ENCODE measurements at regions not wholly inside any gene's neighbourhood (a gene's known extent, or its start where the extent isn't known, plus 50 kb on each side); places are given as distances from the start of the nearest gene placed in this dataset.

DNA sequence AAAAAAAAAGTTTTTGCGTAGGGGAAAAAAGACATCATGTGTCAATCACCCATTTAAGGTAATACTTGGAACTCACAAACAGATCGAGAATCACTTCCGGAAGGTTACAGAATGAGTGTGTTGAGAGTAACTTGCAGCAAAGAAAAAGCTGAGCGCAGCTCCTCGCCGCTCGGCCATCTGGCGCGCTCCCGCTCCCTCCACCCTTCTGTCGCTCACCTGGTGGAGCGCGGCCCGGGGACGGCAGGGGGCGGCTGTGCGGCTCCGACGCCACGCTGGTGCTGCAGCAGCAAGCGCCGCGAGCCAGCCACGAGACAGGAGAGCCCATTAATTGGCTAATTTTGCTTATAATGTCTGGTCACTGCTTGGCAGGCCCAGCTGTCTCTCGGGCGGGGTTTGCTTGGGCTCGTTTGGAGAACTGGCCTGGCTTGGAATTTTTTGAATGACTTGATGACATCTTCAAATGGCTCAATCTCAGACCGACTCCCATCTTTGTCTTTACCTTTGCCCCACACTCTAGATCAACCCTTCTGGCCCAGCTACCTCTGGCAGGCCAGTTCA is 601.8 kb downstream of the CCDC171 start:
- DNase-seq (ENCODE audit: low read depth): peak; percentile 31
- TF ChIP-seq, protein P1, sequence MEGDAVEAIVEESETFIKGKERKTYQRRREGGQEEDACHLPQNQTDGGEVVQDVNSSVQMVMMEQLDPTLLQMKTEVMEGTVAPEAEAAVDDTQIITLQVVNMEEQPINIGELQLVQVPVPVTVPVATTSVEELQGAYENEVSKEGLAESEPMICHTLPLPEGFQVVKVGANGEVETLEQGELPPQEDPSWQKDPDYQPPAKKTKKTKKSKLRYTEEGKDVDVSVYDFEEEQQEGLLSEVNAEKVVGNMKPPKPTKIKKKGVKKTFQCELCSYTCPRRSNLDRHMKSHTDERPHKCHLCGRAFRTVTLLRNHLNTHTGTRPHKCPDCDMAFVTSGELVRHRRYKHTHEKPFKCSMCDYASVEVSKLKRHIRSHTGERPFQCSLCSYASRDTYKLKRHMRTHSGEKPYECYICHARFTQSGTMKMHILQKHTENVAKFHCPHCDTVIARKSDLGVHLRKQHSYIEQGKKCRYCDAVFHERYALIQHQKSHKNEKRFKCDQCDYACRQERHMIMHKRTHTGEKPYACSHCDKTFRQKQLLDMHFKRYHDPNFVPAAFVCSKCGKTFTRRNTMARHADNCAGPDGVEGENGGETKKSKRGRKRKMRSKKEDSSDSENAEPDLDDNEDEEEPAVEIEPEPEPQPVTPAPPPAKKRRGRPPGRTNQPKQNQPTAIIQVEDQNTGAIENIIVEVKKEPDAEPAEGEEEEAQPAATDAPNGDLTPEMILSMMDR (IDR thresholded peaks at IDR 0.05; ENCODE audit: low read length, missing control alignments): peak; percentile 16
- H3K4me3 ChIP-seq (replicated peaks; ENCODE audit: low read depth, low read length): peak overlapping the region; percentile 10

DNA sequence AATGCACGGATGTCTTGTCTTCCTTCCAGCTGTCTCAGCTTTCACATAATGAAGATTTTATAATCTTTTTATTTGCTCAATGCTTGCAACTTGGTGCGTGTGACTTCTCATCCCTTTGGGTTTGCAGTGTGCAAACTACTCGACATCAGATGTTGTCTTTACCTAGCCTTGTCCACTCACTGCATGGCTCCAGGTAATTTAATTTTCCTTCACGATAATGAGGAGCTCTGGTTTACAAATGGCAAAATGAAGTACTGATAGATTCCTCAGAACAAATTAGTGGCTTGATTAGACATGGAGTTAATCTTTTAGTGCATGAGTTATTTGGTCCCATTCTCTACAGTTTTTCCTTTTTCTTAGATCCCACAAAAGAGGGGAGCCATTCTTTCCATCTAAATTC is 603.0 kb downstream of the CCDC171 start:
- no peak for DNase-seq (ENCODE audit: low read depth)
- TF ChIP-seq, protein P1 (IDR thresholded peaks at IDR 0.05; ENCODE audit: low read length, missing control alignments): no peak
- no peak overlapping the region for H3K4me3 ChIP-seq (replicated peaks; ENCODE audit: low read depth, low read length)

GRCh38 chr9:16157216-16157615 is 604.4 kb downstream of the CCDC171 start:
- TF ChIP-seq, protein P1 (IDR thresholded peaks at IDR 0.05; ENCODE audit: low read length, missing control alignments): no peak
- H3K4me3 ChIP-seq (replicated peaks; ENCODE audit: low read depth, low read length): no peak overlapping the region
- no peak for DNase-seq (ENCODE audit: low read depth)

DNA sequence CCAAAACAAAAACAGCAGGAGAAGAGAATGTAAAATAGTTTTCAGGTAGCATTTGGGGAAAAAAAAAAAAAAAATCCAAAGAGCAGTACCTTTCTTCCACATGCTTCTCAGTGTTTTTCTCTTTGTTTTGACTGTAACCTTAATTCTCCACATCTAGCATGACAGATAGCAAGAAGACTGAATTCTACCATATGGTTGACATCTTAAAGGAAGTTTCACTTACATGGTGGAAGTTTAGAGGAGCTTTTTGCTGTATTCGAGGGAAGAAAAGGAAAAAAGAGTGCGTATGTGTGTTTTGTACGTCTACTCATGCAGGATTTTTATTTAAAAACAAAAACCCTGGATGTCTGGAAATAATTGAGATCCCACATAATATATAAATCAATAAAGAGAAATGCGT is 604.8 kb downstream of the CCDC171 start:
- no peak for DNase-seq (ENCODE audit: low read depth)
- TF ChIP-seq, protein P1 (IDR thresholded peaks at IDR 0.05; ENCODE audit: low read length, missing control alignments): no peak
- H3K4me3 ChIP-seq (replicated peaks; ENCODE audit: low read depth, low read length): no peak overlapping the region

DNA sequence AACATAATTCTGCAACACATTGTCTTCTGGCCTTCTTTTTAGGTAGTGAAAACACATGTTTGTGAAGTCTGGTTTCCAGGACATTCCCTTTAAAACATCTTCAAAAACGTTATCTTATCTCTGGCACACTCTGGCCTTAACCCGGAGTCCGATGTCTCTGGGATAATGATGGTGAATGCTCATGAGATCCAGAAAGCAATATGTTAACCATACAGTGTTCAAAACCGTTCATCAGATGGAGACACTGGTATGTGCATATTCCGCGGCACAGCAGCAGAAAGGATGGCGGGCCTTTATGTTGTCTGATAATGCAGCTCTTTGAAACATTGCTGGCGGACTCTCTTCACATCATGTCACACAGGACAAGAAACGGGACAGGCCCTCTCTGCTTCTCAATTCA is 605.2 kb downstream of the CCDC171 start:
- no peak for DNase-seq (ENCODE audit: low read depth)
- no peak overlapping the region for H3K4me3 ChIP-seq (replicated peaks; ENCODE audit: low read depth, low read length)
- TF ChIP-seq, protein P1 (IDR thresholded peaks at IDR 0.05; ENCODE audit: low read length, missing control alignments): no peak

- H3K4me3 ChIP-seq (replicated peaks; ENCODE audit: low read depth, low read length): no peak overlapping the region
- TF ChIP-seq, protein P1 (IDR thresholded peaks at IDR 0.05; ENCODE audit: low read length, missing control alignments): no peak
- DNase-seq (ENCODE audit: low read depth): no peak
Measured at GRCh38 chr9:16161483-16161882, 608.6 kb downstream of the CCDC171 start.

- TF ChIP-seq, protein P1 (IDR thresholded peaks at IDR 0.05; ENCODE audit: low read length, missing control alignments): no peak
- no peak overlapping the region for H3K4me3 ChIP-seq (replicated peaks; ENCODE audit: low read depth, low read length)
- DNase-seq (ENCODE audit: low read depth): no peak
Measured at GRCh38 chr9:16170119-16170518, 617.3 kb downstream of the CCDC171 start.

All from fibroblast of pulmonary artery (primary cell).